ENCODE measurements at regions not wholly inside any gene's neighbourhood (a gene's known extent, or its start where the extent isn't known, plus 50 kb on each side); places are given as distances from the start of the nearest gene placed in this dataset.

DNA sequence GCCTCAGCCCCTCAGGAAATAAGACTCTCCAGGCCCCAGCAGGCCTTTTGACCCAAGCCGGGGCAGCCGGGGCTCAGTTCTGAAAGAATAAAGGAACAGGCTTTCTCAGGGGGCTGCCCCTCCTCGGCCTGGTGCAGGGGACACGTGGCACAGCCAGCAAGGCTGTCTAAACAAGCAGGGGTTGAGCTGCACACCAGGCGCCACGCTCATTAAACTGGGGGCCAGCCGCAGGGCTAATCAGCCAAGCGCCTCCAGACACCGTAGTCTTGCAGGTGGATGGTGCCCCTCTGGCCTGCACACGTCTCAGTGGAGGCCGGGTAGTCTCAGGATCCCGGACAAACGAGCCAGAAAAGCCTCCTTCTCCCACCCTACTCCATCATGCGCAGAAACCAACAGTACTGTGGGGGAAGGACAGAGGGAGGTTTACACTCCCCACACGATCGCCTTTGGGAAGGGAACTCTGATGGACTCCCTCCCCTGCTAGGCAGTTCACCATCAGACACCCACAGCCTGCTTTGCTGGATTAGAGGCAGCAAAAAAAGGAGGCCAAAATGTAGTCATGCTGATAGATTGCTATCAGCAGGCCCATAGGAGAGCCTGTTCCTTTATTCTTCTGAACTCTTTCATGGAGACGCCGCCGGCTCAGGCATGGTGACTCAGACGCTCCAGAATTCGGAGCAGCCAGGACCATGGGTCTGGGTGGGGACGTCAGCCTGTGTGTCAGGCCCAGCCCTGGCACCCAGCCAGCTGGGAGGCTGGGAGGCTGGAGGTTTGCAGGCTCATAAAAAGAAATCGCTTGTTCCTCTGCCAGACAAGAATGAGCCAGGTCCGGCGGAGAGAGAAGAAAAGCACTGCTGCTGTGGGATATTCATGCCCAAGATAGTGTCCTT is 342.4 kb downstream of the BCOR start:
- DNase-seq, result peak in 1 of 2 donors; percentile 18

DNA sequence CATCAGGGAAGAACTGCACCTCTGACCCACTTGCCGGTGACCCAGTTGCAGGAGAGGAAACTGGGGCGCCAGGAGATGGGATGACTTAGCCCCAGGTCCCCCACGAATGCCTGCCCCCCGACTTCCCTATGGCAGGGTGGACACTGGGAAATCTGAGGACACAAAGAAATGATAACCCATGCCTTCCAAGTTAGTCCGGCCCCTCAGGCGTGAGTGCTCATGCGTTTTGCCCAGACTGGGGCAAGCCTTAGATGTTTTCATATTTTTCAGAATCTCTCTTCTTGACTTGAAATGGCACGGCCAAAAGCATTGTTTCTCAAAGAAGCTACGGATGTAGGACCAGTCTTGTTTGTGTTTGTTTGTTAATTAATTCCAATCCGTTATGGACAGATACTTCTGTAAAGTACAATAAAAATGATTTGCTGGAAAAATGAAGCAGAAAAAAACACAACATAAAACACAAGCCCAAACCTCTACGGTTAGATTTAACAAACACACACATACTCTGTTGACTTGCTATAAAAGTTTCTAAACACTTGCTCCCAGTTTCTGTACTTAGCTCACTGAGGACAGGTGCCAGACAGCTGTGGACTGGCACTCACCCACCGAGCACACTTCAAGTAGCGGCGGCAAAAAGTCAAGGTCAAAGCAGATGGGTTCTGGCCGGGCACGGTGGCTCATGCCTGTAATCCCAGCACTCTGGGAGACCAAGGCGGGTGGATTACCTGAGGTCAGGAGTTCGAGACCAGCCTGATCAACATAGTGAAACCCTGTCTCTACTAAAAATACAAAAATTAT is 341.5 kb downstream of the BCOR start:
- DNase-seq, result no peak

DNA sequence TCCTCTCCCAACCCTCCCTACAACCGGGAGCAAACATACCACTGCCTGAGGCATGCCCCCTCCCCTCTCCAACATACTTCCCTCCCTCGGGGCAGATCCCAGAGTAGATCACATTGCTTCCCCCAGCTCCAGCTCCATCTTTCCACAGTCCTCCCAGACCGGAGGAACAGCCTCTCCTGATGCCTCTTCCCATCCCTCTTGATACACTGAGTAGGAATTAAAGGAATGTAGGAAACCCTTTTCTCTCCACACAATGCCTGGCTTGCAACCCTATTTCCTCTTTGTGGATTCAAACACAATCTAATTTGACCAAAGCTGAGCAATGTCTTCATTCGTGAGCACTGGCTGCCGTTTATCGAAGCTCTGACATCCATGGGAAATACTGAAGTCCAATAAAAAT is 339.8 kb downstream of the BCOR start:
- DNase-seq, result no peak

DNA sequence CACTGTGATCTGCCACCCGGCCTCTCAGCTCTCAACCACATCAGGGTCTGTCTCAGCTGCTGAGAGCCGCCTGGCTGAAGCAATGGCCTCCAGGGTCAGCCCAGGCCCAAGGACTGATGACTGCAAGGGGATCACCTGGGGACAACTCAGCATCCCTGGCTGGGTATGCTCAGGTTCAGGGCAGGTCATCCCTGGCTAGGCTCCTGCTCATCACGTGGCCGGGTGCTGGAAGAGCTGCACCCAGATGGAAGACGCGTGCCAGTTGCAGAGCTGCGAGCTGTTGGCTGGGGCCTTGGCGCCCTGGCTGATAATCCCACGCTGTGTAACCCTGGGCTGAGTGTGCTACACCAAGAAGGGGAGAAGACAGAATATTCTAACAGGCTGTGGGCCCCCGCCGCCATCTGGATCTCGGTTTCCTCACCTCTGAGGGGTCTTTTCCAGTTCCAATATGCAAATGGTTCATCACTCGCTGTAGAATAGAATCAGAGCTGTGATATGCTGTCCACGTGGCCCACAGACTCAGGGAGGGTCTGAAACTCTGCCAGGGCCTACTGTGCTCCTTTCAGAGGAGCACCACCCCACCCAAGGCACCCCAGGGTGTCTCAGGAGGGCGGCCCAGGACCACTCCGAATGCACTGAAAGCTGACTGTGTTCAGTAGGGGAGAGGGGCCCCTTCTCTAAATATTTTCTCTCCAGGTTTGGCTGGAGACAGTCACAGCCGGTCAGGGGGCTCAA is 338.8 kb downstream of the BCOR start:
- no peak for DNase-seq

DNA sequence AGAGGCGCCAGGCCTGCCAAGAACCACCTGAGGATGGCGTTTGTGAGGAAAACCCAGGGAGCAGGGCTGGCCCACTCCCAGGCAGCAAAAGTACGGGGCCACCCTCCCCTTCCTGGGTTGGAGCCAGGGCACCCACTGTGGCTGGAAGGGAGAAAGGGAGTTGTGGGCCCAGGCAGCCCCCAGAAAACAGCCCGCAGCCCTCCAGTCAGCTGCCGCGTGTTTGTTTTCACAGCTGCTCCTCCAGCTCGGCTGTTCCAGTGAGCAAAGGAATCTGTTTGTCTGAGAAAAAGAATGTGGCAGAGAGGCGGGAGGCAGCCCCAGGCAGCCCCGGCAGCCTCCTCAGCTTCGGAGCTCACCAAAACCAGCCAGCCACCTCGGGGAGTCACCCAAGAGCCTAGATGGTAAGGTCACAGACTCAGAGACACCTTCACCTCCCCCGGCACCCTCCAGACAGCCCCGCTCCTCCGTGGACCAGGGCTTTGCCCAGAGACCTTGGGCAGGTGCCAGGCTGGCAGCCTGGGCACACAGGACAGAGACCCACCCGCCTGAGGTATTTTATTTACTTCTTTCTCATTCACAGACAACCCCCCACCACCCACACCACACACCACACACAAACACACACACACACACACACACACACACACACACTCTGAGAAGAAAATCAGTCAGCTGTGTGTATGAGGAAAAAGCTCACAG is 338.1 kb downstream of the BCOR start:
- DNase-seq, result no peak

DNA sequence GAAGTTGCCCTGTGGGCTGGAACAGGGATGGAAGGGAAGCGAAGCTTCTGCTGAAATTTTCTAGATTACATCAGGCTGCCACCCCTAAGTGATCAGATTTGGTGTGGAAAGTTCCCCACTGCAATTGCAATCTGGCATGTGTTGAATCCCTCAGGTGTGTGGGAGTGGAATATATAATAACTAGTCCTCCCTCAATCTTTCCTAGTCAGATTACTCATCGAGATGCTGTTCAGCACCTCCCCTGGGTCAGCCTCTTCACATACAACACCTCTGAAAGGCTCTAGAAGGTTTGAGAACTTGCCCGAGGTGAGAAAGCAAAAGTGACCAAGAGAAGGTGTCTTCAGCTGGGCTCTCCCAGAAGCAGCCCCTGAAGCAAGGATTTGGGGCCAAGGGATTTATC is 336.8 kb downstream of the BCOR start:
- no peak for DNase-seq

DNA sequence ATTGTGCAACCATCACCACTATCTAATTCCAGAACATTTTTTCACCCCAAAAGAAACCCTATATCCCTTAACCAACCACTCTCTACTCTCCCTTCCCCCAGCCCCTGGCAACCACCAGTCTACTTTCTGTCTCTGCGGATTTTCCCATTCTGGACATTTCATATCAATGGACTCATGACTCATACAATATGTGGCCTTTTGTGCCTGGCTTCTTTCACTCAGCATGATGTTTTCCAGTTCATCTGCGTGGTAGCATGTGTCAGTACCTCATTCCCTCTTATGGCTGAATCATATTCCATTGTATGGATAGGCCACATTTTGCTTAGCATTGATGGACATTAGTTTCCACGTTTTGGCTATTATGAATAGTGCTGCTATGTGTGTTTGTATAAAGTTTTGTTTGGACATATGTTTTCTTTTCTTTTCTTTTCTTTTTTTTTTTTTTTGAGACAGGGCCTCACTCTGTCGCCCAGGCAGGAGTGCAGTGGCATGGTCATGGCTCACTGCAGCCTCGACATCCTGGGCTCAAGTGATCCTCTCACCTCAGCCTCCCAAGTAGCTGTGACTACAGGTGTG is 335.4 kb downstream of the BCOR start:
- DNase-seq, result no peak

DNA sequence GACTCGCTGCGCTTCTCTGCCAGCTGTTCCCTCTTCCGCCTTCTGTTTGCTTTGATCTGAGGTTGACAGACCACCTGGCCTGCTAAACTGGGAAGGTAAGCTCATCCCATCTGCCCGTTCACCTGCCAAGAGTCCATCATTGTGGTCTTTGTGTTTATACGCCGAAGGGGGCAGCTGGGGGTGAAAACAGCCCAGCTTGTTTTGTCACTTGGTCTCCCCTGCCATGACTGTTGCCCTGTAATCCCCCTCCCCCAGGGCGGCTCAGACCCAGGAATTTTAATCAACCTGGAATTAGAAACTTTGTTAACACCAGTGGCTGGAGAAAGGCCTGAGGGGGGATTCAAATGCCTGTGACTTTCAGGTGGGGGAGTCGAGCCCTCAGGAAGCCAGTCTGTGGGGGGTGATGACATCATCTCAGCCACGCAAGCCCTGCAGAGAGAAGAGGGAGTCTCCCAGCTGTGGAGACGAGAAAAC is 333.3 kb downstream of the BCOR start:
- DNase-seq, result no peak

DNA sequence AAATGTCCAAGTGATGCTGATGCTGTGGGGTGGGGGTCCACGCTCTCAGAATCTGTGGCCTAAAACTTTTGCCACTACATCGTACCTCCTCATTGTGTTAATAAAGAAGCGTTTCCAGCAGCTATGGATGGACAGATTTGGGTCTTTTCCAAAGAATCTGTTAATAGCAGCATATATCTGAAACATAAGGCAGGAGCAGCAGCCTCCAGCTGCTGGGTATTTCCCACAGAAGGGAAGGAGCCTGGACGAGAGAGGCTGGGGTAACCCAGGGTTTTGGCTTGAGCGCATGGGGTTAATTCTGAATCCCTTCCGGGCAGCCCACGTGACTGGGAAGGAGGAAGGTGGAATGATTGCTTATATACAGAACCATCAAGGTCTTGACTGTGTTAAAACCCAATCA is 332.4 kb downstream of the BCOR start:
- no peak for DNase-seq

DNA sequence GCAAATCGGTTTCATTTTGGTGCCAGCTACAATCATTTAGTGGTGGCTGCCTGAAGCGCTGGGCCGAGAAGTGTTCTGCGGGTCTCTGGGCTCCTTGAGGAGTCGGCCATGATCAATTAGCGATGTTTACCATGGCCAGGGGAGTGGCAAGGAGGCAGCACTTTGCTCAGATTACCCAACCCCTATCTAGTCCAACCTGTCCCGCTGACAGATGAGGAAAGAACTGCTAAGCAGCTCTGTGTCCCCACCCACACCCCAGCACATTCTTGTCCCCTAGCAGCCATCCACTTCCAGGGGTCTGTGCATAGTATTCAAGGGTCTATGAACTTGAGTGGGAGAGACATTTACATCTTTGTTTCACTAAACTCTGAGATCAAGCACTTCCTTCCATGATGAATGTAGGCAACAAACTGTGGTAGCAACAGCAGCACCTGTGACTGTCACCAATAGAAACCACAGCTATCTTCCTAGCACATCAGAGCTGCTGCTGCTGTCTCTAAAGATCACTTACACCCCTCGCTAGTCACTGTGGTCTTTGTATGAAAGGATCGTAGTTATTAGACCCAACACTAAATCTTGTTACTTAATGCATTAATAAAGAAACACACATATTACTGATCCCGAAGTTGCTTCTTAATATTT is 331.6 kb downstream of the BCOR start:
- DNase-seq, result peak; percentile 31 to 41

DNA sequence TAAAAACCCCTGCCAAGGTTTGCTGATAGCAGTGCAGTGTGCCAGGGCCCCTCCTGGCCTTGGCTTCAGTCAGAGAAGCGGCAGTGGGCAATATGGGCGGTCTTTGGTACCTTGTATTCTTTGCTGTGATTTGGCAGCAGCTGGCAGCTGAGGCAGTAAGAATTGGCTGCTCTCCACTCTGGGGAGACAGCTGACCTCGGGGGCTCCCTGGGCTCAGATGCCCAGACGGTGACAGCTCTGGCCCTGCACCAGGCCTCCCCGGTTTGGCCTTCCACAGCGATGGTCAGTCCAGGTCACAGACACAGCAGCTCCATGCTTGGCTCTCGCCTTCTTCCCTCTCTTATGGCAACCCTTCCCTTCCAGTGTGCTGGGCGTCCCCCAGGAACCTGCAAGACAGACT is 330.9 kb downstream of the BCOR start:
- DNase-seq, result no peak

DNA sequence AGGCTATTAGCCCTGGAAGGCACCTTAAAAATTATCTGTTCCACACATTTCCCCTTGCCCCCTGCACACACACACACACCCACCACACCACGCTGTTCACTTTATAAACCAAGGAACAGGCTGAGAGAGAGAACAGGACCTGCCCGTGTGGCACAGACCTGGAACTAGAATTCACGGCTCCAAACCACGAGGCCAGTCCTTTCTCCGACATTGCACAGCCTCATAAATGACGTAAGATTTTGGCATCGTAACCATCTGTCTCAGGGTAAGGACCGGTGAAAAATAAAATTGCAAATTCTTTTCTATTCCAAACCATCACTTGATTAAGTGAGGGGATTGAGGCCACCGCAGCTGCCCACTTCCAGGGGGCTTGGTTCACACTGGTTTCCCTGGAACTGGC is 330.3 kb downstream of the BCOR start:
- DNase-seq, result no peak

DNA sequence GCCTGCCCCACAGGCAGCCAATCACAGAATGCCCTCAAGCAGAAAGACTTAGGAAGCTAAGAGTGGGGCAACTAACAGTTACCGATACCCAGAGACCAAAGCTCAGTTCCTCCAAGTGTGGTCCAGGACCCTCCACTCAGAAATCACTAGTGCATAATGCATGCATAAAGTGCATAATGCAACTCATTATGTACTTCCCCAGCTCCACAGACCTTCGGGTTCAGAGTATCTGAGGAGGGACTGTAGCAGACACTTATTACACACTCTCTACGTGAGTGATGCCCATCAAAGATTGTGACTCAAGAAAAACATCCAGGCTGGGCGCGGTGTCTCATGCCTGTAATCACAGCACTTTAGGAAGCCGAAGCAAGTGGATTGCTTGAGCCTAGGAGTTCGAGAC is 328.0 kb downstream of the BCOR start:
- DNase-seq, result no peak

DNA sequence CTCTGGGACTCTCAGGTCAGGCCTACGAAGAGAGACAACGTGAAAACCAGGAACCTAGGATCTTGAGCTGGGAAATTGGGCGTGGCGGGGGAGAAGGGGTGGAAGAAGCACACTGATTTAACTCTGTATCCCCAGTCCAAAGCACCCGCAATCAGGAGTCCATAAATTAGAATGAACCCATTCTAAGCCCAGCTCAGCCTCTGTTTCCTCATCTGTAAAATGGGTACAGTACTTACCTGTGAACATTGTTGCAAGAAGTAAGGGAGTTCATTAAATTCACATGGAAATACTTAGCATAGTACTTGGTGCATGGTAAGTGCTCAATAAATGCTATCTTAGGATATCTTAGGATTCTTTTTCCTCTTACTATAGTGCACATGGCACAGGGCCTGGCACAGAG is 326.7 kb downstream of the BCOR start:
- DNase-seq, result no peak

DNA sequence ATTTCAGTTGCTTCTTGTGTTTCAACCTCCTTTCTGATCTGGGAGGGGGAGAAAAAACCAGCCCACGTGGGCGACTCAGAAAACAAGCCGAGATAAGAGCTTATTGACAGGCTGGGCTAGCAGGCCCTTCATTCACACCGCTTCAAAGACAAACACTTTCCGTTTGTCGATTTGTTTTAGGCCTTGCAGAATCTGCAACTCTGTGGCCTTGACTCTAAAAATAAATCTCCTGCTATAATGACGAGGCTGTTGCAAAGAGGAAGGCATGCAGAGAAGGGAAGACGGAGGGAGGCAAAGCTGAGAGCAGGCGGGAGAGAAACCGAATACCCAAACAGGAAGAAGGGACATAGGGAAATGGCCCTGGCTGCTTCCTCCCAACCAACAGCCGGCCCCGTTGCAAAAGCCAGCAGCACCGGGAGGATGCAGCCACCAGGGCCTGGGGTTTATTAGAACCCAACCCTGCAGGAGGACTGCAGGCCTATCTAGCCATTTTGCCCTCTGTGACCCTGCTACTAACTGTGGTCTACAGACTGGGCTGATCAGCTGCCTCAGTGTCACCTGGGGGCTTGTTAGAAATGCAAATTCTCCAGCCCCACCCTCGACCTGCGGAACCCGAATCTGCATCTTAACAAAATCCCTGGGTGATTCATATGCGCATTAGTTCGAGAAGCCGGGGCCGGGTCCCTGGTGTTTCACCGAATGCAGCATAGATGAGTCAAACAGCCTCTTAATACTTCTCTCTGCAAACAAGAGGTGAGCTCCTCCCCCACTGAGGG is 325.5 kb downstream of the BCOR start:
- peak in 1 of 2 donors; percentile 42 for DNase-seq

DNA sequence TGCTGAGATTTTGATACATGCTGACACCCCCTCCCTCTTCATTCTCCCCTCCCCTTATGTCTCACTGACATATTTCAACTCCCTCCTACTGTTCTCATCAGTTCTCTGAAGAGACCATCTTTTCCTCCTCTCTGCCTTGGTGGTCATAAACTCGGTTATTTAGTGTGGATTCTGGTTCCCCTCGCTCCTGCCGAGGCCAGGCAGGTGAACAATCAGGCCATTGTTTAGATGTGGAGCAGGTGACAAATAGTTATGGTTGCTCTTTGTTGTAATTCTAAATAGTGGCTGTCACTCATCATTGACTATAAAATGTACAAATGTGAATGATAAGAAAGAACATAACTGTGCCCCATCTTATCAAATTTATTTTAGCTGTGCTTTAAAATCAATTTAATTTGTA is 324.6 kb downstream of the BCOR start:
- no peak for DNase-seq

DNA sequence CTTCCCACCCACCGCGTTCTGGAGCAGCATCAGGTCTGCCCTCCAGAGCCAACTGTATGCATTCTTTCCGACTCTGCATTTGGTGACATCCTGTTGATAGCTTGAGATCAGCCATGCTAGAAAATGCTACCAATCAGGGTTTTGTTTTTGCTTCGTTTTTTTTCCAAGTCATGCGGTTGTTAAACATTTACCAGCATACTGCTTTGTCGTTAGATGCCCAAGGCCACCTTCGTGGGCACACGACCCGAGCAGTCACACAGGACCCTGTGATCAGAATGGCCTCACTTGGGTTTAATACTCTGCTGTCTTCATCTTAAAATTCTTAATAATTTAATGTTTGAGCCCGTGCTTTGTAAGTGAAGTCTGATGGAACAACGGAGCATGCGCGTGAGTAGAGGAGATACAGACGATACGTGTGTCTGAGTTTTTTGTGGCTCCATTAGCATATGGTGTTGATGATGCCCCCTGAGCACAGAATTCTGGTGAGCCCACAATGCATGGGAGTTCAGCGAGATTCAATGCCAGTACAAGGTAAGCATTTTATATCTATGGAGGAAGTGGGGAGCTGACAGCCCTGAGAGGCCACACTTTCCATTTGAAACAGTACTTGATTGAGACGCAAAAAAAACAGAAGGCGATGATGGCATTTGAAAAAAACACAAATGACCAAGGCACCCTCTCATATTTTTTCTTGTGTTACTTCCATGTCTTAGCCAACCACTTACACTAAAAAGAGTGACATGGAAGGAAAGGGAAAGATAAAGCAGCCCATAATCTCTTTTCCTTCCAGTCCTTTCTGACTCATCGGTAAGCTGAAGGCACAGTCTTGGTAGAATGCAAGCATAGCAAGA is 323.6 kb downstream of the BCOR start:
- DNase-seq, result peak in 1 of 2 donors; percentile 25

DNA sequence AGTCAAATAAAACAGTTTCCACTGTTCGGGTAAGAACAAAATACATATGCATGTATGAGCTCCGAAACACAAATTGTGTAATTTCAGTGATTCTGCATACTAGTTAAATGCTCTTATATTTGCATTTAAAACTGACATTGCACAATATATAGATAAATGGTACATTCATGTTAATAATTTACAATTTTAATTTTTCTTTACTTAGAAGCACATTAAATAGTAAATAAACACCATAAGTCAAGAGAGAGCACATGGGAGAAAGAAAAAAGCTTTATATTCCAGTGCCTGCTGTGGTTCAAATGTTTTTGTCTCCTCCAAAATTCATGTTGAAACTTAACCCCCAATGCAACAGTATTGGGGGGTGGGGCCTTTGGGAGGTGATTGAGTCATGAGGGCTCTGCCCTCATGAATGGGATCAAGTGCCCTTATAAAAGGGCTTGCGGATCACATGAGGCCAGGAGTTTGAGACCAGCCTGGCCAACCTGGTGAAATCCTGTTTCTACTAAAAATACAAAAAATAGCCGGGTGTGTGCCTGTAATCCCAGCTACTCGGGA is 322.9 kb downstream of the BCOR start:
- DNase-seq, result no peak

DNA sequence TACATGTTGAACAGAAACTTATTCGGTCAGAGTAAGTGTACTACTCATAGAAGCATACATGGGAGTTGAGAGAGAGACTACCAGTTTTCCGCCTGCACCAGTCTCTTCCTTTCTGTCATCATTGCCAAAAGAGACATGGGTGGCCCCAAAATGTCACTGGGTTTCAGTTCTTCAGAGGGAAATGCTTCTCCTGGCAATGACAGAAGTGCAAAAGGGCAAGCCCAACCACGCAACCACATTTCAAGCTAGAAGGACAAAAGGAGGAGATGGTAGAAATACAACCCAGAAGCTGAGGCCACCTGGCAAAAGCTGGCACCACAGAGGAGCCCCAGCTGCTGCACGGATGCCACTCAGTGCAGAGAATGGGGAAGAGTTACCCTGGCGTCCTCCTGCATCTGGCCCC is 320.1 kb downstream of the BCOR start:
- no peak for DNase-seq

All from CD4-positive, alpha-beta T cell treated with Interleukin-1 beta for 1 hour (primary cell).